DND-41 (cell line): ENCODE measurements at regions not wholly inside any gene's neighbourhood (a gene's known extent, or its start where the extent isn't known, plus 50 kb on each side); places are given as distances from the start of the nearest gene placed in this dataset.

ENCODE experiments used
- CTCF ChIP-seq: IDR thresholded peaks from 2 replicates; pipeline ENCODE4 v1.5.1; 2012; ENCODE audit warnings: borderline replicate concordance, low read length, moderate library complexity, mild to moderate bottlenecking; ENCODE audit not compliant: poor library complexity, severe bottlenecking; ENCODE audit errors: extremely low read depth
- EZH2 ChIP-seq: IDR thresholded peaks from 3 replicates; pipeline ENCODE4 v1.6.1; 2012; ENCODE audit warnings: borderline replicate concordance, low read depth, mild to moderate bottlenecking, moderate library complexity, low read length, inconsistent platforms; ENCODE audit not compliant: severe bottlenecking

- TF ChIP-seq CTCF, result no peak
- no peak for TF ChIP-seq EZH2
Measured at GRCh38 chr14:98877065-98877464, 394.9 kb downstream of the BCL11B start.
